ENCODE measurements at regions not wholly inside any gene's neighbourhood (a gene's known extent, or its start where the extent isn't known, plus 50 kb on each side); places are given as distances from the start of the nearest gene placed in this dataset.

GRCh38 chr2:23291239-23291638, 93.7 kb upstream of the KLHL29 start:
- DNase-seq: no peak

GRCh38 chr2:23292024-23292423, 93.0 kb upstream of the KLHL29 start:
- DNase-seq: no peak

- no peak for DNase-seq
Measured at GRCh38 chr2:23293063-23293462, 91.9 kb upstream of the KLHL29 start.

- no peak for DNase-seq
Measured at GRCh38 chr2:23293731-23294130, 91.2 kb upstream of the KLHL29 start.

- no peak for DNase-seq
Measured at GRCh38 chr2:23294238-23294637, 90.7 kb upstream of the KLHL29 start.

GRCh38 chr2:23296691-23297090, 88.3 kb upstream of the KLHL29 start:
- no peak for DNase-seq

GRCh38 chr2:23297112-23297511, 87.9 kb upstream of the KLHL29 start:
- DNase-seq: no peak

GRCh38 chr2:23298551-23298950, 86.4 kb upstream of the KLHL29 start:
- no peak for DNase-seq

GRCh38 chr2:23299476-23300195, 85.3 kb upstream of the KLHL29 start:
- DNase-seq: no peak

GRCh38 chr2:23301136-23301535, 83.8 kb upstream of the KLHL29 start:
- no peak for DNase-seq

- no peak for DNase-seq
Measured at GRCh38 chr2:23302591-23302990, 82.4 kb upstream of the KLHL29 start.

GRCh38 chr2:23306401-23306800, 78.6 kb upstream of the KLHL29 start:
- no peak for DNase-seq

GRCh38 chr2:23311186-23311585, 73.8 kb upstream of the KLHL29 start:
- no peak for DNase-seq

- DNase-seq: no peak
Measured at GRCh38 chr2:23312996-23313606, 71.9 kb upstream of the KLHL29 start.

GRCh38 chr2:23314687-23315086, 70.3 kb upstream of the KLHL29 start:
- no peak for DNase-seq

- DNase-seq: no peak
Measured at GRCh38 chr2:23320058-23320457, 64.9 kb upstream of the KLHL29 start.

- DNase-seq: no peak
Measured at GRCh38 chr2:23321751-23322150, 63.2 kb upstream of the KLHL29 start.

GRCh38 chr2:23322567-23323197, 62.3 kb upstream of the KLHL29 start:
- peak in 1 of 2 experiments; percentile 2 for DNase-seq

- no peak for DNase-seq
Measured at GRCh38 chr2:23323198-23323916, 61.6 kb upstream of the KLHL29 start.

GRCh38 chr2:23323917-23324680, 60.9 kb upstream of the KLHL29 start:
- DNase-seq: no peak

GRCh38 chr2:23326330-23326729, 58.6 kb upstream of the KLHL29 start:
- no peak for DNase-seq

GRCh38 chr2:23327416-23327815, 57.6 kb upstream of the KLHL29 start:
- no peak for DNase-seq

- DNase-seq: no peak
Measured at GRCh38 chr2:23327887-23328286, 57.1 kb upstream of the KLHL29 start.

Data from cerebellar nuclear complex (tissue), 1 donor.